ENCODE measurements at regions not wholly inside any gene's neighbourhood (a gene's known extent, or its start where the extent isn't known, plus 50 kb on each side); places are given as distances from the start of the nearest gene placed in this dataset.
A peak's percentile ranks its signal among the peaks of the same experiment; 100 is the strongest.
"Not testable (repeated sequence)": the region's sequence is repeated elsewhere in the genome, so short reads cannot be mapped to it uniquely, and the experiment has no call there.

- no peak for DNase-seq
Observed at GRCh38 chr9:88596376-88596775, 61.4 kb downstream of the NXNL2 start.

DNA sequence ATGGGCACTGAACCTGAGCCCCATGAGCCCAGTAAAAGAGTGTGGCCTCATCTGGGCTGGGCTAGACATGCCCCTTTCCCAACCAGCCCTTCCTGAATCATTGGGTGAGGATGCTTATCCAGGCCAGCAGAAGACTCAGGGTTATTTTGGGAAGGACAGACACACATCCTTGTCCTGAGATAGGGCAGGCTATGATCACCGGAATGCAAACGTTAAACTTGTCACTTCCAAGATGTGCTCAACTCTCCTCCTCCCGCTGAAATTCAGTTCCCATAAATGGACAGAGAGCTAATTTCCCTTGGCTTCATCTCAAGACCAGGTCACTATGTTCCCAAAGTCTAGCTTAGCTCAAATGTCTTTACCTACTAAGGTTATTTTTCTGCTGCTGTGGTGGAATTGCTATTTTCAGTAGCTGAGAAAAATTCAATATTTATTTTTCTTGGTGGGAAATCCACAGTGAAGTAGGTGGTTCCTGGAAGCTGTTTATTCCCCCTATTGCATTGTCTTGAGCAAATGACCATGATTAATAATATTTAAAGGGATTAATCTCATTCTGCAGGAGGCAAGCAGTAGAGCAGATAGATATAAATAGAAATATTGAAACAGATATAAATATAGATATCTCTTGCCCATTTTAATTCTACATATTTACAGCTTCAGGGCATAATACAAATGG lies 70.0 kb downstream of the NXNL2 start:
- no peak for DNase-seq

GRCh38 chr9:88605512-88606362 lies 70.8 kb downstream of the NXNL2 start:
- peak; percentile 13 for DNase-seq

GRCh38 chr9:88614359-88614758 lies 79.4 kb downstream of the NXNL2 start:
- no peak for DNase-seq

DNA sequence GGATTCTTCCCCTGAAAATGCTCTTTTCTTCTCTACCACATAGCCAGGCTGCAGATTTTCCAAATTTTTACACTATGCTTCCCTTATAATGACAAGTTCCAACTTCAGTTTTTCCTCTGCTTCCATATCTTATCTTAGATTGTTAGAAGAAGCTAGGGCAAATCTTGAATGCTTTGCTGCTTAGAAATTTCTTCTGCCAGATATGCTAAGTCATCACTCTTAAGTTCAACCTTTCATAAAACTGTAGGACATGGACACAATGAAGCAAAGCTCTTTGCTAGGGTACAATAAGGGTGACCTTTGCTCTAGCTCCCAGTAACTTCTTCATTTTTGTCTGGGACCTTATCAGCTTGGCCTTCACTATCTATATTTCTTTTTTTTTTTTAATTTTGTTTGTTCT lies 88.7 kb downstream of the NXNL2 start:
- DNase-seq: no peak

GRCh38 chr9:88628114-88628513 lies 93.1 kb downstream of the NXNL2 start:
- no peak for DNase-seq

DNA sequence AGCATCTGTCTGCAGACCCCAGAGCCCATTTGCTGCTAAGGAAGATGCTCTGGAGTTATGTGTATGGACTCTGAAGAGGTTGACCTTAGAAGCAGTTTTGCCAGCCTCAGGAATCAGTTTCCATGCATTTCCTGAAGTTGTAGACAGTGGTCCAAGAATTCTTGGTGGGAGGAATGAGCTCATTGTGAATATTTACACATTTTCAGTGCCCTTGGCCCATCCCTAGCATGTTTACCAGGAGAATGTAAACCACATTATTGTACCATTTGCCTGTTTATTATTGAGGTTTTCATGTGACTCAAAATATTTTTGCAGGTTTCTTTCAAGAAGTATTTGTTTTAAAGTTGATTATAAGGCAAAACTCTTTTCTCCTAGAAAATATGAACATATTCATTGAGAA lies 93.8 kb downstream of the NXNL2 start:
- DNase-seq: no peak

GRCh38 chr9:88630574-88630973 lies 95.6 kb downstream of the NXNL2 start:
- not testable (repeated sequence) for DNase-seq

DNA sequence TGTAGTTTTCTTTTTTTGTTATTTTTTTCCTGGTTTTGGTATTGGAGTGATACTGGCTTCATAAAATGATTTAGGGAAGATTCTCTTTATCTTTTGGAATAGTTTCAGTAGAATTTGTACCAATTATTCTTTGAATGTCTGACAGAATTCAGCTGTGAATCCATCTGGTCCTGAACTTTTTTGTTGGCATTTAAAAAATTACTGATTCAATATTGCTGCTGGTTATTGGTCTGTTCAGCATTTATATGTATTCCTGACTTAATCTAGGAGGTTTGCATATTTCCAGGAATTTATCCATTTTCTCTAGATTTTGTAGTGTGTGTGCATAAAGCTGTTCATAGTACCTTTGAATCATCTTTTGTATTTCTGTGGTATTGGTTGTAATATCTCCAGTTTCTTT lies 100.2 kb downstream of the NXNL2 start:
- DNase-seq: no peak

- DNase-seq: no peak
Observed at GRCh38 chr9:88641456-88642240, 106.7 kb downstream of the NXNL2 start.

GRCh38 chr9:88642336-88642735 lies 107.4 kb downstream of the NXNL2 start:
- DNase-seq: no peak

- DNase-seq: no peak
Observed at GRCh38 chr9:88643931-88644330, 109.0 kb downstream of the NXNL2 start.

- DNase-seq: no peak
Observed at GRCh38 chr9:88645172-88645878, 110.3 kb downstream of the NXNL2 start.

GRCh38 chr9:88645879-88646199 lies 110.9 kb downstream of the NXNL2 start:
- no peak for DNase-seq

- no peak for DNase-seq
Observed at GRCh38 chr9:88646539-88647300, 111.7 kb downstream of the NXNL2 start.

DNA sequence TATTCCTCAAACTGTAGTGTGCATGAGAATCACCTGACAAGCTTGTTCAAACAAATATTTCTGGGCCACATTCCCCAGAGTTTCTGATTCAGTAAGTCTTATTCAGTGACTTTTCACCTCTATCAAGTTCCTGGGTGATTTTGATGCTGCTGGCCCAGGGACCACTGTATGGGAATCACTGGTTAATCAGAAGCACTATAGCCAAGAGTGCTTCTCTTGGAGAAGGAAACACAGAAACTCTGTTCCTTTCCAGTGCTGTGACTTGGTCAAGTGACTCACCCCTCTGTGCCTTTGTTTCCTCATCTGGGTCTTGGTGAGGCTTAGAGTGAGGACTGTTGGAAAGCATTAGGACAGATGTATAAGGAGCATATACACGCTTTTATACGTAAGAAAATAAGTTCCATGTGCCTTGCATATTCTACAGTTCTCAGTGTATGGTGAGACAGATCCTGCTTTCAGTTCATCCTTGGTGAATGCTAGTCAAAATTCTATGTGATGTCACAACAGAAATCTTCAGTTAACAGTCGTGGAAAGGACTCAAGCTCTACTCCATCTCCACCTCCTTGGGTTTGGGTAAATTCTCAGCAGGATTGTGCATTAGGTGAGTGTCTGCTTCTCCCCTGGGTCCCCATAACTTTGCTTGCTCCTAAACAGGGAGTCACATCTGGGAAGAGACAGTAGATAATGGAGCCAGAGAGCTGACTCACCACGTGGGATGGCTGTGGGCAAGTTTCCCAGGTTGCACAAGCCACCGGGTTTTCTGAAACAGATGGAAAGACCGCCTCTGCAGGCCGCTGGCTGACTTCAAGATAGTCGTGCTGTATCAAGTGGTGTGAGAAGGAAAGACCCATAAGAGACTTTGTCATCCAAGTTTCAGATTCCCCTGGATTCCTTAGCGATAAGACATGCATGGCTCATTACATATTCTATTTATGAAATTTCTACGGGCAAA lies 117.0 kb downstream of the NXNL2 start:
- DNase-seq: no peak

- DNase-seq: no peak
Observed at GRCh38 chr9:88652876-88653275, 117.9 kb downstream of the NXNL2 start.

GRCh38 chr9:88653406-88653805 lies 118.4 kb downstream of the NXNL2 start:
- no peak for DNase-seq

- no peak for DNase-seq
Observed at GRCh38 chr9:88653911-88654310, 118.9 kb downstream of the NXNL2 start.

GRCh38 chr9:88657893-88658292 lies 122.9 kb downstream of the NXNL2 start:
- DNase-seq: no peak

DNA sequence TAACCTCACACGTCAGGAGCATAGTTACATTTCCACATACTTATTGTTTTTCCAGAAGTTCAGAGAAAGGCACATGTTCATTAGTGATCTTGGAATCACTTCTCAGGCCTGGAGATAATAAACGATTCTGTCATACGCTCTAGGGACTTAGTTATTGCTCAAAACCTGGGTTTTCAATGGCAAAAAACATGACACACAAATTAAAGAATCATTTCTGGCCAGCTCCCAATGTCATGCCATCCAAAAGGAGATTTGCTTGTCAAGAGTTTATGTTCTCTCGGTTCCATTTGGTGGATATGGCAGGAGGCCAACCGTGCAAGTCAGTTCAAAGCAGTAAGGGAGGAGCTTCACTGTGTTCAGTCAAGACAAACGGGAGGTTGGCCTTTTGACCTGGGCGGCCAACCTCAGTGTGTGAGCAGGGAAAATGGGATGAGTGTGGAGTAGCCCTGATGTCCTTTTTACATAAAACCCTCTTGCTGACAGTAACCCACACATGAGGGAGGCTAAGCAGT lies 123.4 kb downstream of the NXNL2 start:
- no peak for DNase-seq

Measured in NCI-H82 (cell line).